GM23248 (cell line): ENCODE measurements at regions not wholly inside any gene's neighbourhood (a gene's known extent, or its start where the extent isn't known, plus 50 kb on each side); places are given as distances from the start of the nearest gene placed in this dataset.

Experiments
- EZH2 ChIP-seq: fragments of 200-600 bp; sonication (generic); IDR thresholded peaks from 2 replicates; pipeline ENCODE4 v1.6.1; 2018; ENCODE audit warnings: antibody characterized with exemption, mild to moderate bottlenecking; ENCODE audit not compliant: insufficient read depth, poor library complexity, severe bottlenecking
- EZH2phosphoT487 ChIP-seq: fragments of 200-600 bp; sonication (generic); IDR thresholded peaks from 2 replicates; pipeline ENCODE4 v1.6.1; 2018; ENCODE audit warnings: antibody characterized with exemption, moderate library complexity, mild to moderate bottlenecking, low read depth; ENCODE audit not compliant: insufficient read depth

DNA sequence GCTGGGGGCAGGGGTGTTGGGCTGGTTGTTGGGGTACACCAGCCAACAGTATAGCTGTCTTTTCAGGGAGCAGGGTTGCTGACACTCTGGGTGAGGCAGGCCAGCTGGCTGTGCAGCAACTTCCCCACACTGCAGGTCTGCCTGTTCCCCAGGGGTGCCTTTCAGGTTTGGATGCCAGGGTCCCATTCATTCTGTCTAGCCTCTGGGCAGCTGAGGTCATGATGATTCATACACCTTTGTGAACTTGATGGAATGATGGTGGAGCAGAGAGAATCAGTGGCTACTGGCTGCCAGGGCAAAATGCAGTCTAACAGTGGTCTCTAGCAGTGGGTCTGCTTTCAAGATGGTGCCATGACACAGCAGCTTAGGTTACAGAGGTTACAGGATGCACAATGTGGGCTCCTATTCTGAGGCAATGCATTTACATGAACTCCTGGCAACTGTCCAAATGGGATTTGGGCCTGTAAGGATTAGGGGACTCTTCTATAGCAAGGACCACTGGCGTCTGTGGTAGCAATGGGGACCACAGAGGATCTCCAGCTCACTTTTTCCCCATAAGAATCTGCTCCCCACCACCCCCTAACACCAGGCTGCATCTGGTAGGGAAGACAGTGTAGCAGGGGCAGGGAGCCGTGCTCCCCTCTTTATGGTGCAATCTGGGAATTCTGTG lies 103.7 kb downstream of the FEM1C start:
- TF ChIP-seq EZH2phosphoT487 (no peak), EZH2 (no peak)
